Fibroblast of mammary gland (primary cell): ENCODE measurements at regions not wholly inside any gene's neighbourhood (a gene's known extent, or its start where the extent isn't known, plus 50 kb on each side); places are given as distances from the start of the nearest gene placed in this dataset.

Source experiments
- DNase-seq: peaks from one replicate; pipeline ENCODE4 v3.0.0-alpha.2; 2010; ENCODE audit warnings: low read depth
- H3K4me3 ChIP-seq: 2 replicates; pipeline ENCODE4 v1.5.1; 2011; ENCODE audit warnings: low read depth, mild to moderate bottlenecking, low read length, moderate library complexity; ENCODE audit not compliant: control insufficient read depth
- TF ChIP-seq, protein P1 (sequence below): conservative IDR thresholded peaks from 2 replicates; pipeline ENCODE4 v1.5.1; 2011; ENCODE audit warnings: low read depth, low read length, inconsistent platforms; ENCODE audit not compliant: control insufficient read depth, insufficient read depth

DNA sequence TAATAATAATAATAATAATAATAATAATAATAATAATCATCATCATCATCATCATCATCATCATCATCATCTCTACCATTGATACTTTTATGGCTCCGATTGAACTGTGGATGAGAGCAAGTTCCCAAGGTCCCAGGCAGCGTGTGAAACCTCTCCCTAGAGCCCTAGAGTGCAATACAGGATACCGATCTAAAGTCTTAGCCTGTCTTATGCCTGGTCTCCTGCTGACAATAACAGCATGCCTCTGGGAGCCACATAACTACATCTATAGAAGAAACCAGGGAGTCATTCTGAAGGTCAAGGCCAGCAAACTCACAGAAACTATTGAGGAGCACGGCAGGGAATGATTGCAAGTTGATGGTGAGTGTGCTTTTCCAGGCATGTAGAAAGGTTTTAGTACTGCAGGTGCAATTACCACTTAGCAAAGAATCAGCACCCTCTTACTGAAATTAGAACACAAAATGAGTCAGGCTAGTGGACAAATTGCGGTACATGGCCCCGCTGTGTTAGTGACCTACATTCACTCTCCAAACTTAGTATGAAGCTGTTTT, 457.2 kb upstream of the CDH20 start:
- no peak for DNase-seq
- no peak overlapping the region for H3K4me3 ChIP-seq
- TF ChIP-seq, protein P1, sequence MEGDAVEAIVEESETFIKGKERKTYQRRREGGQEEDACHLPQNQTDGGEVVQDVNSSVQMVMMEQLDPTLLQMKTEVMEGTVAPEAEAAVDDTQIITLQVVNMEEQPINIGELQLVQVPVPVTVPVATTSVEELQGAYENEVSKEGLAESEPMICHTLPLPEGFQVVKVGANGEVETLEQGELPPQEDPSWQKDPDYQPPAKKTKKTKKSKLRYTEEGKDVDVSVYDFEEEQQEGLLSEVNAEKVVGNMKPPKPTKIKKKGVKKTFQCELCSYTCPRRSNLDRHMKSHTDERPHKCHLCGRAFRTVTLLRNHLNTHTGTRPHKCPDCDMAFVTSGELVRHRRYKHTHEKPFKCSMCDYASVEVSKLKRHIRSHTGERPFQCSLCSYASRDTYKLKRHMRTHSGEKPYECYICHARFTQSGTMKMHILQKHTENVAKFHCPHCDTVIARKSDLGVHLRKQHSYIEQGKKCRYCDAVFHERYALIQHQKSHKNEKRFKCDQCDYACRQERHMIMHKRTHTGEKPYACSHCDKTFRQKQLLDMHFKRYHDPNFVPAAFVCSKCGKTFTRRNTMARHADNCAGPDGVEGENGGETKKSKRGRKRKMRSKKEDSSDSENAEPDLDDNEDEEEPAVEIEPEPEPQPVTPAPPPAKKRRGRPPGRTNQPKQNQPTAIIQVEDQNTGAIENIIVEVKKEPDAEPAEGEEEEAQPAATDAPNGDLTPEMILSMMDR: no peak

DNA sequence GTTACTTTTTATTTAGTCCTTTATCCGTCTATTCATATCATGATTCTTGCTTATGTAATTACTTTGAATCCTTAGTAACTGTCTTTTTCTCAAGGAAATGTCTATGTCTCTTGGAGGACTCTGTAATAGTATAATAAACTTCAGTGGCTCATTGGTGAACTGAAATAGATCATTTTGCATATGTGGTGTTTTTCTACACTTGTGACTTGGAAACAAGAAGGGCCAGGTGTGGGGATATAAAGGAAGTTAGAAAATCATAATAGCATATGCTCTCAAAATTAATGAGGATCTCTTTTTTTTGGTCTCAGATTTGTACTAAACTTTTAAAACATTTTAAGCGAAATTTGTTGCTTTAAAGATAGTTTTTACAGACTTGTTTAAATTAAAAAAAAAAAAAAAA, 453.0 kb upstream of the CDH20 start:
- TF ChIP-seq, protein P1: no peak
- H3K4me3 ChIP-seq: no peak overlapping the region
- DNase-seq: no peak

DNA sequence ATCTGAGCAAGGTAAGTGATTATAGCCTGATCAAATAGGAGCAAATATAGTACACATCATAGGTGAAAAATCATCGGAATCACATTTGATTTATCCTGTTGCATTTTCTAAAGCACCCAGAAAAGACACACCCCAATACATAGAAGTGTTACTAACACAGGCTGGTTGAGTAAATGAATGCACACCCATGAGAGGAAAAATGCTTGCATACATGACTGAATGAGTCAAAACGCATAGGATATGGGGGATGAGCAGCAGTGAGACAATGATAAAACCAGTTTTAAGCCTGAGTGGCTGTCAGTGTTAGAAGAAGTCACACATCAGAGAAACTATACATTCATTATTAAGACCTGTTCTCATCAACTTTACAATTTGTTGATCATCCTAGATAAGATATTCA, 449.6 kb upstream of the CDH20 start:
- H3K4me3 ChIP-seq: no peak overlapping the region
- DNase-seq: no peak
- TF ChIP-seq, protein P1: no peak

DNA sequence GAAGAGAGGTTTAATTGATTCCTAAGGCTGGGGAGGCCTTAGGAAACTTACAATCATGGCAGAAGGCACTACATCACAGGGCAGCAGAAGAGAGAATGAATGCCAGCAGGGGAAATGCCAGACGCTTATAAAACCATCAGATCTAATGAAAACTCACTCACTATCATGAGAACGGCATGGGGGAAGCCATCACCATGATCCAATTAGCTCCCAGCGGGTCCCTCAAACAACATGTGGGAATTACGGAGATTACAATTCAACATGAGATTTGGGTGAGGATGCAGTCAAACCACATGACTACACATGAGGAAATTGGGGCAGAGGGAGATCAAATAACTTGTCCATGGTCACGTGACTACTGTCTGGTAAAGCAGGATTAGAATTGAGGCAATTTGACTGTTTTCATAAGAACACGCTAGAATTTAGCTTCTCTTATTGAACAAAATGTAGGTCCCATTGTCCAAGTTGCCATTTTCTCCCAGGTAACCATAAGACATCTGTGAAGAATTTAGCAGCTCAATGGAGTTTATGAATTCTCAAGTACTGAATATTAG, 445.1 kb upstream of the CDH20 start:
- no peak for DNase-seq

DNA sequence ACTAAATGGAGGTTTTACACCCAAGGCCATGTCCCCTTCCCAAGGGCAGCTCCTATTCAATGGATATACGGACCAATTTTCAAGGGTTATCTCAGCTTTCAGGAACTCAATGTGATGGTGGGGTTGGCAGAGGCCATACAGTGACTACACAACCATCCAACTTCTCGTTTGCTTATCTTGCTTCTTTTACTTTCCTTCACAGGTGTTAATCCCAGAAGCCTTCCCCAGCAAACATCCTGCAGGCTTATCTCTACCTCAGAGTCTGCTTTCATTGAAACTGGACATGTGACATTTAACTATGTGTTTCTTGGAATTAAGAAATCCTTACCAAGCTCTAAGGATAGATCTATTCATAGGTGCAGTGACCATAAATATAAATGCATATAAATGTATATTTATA, 443.8 kb upstream of the CDH20 start:
- no peak overlapping the region for H3K4me3 ChIP-seq
- DNase-seq: no peak
- TF ChIP-seq, protein P1: no peak

More for the DNA sequence above, 445.1 kb upstream of the CDH20 start:
- TF ChIP-seq, protein P1: no peak
- no peak overlapping the region for H3K4me3 ChIP-seq

DNA sequence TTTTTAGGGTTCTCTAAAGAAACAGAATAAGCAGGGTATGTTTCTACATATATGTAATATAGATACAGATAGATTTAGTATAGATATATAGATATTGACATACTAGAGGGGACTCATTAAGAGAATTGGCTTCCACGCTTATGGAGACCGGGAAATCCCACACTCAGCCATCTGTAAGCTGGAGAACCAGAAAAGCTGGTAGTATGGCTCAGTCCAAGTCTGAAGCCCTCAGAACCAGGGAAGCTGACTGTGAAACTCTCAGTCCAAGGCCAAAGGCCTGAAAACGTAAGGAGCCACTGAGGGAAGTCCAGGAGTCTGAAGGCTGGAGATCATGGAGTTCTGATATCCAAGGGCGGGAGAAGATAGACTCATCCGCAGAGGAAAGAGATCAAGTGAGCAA, 441.3 kb upstream of the CDH20 start:
- TF ChIP-seq, protein P1: no peak
- H3K4me3 ChIP-seq: no peak overlapping the region
- DNase-seq: no peak
